Activated T-cell treated with anti-CD3 and anti-CD28 coated beads for 48 hours (primary cell): ENCODE measurements at regions not wholly inside any gene's neighbourhood (a gene's known extent, or its start where the extent isn't known, plus 50 kb on each side); places are given as distances from the start of the nearest gene placed in this dataset.
A peak's percentile ranks its signal among the peaks of the same experiment; 100 is the strongest.

Experiments
- DNase-seq: peaks from one replicate; pipeline ENCODE4 v3.0.0-alpha.2; 2020; ENCODE audit warnings: low read depth

DNA sequence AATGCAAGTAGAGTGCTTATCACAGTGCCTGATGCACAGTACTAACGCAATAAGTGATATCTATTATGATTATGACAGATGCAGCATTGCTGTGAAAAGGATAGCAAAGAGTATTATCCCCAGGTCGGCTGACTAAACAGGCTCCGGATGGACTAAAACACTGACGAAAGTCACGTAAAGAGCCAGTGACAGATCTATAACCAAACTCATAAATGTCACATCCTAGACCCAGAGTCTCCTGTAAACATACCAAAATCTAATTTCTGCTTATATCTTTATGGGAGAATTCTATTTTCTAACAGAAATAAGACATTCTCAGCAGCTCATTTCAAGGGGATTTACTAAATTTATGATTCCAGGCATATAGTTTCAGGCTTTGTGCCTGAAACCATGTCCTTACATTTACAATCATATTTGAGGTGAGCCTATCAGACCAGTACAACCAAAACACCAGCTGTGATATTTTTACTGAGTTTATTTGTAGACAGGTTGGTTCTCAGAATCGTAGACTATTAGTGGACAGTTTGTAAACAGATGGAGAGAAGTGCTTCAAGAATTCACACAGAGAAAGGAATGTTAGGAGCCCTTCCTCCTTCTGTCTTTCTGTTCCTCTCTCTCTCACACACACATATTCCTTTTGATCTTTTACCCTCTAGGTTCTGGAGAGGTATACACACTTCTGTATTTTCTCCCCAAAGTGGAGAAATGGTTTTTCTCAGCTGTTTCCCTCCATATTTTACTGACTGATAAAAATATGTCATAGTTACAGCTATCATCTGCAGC lies 52.4 kb upstream of the WDR26 start:
- no peak for DNase-seq

DNA sequence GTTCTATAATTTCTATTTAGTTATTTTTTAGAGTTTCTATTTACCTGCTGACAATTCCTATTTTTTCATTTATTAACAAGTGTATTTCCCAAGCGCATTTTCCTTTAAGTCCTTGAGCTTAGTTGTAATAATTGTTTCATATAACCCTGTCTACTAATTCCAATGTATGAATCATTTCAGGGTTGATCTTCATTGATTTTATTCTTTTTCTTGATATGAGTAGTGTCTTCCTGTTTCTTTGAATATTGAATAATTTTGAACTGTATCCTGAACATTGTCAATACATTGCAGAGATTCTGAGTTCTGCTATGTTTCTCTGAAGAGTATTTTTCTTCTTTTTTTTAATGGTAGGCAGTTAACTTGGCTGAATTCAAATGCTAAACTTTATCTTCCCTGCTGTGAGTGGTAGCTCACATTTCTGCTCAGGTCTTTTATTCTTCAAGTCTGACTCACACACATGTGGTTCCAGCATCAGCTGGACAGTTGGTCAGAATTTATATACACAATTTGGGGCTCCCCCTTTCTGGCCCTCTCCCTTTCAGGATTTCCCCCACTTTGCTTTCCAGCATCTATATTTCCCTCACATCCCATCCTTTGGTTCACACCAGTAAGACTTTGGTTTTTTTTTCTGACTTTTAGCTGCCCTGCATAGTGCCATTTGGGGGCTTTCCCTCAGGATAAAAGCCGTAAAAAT lies 54.4 kb upstream of the WDR26 start:
- no peak for DNase-seq

DNA sequence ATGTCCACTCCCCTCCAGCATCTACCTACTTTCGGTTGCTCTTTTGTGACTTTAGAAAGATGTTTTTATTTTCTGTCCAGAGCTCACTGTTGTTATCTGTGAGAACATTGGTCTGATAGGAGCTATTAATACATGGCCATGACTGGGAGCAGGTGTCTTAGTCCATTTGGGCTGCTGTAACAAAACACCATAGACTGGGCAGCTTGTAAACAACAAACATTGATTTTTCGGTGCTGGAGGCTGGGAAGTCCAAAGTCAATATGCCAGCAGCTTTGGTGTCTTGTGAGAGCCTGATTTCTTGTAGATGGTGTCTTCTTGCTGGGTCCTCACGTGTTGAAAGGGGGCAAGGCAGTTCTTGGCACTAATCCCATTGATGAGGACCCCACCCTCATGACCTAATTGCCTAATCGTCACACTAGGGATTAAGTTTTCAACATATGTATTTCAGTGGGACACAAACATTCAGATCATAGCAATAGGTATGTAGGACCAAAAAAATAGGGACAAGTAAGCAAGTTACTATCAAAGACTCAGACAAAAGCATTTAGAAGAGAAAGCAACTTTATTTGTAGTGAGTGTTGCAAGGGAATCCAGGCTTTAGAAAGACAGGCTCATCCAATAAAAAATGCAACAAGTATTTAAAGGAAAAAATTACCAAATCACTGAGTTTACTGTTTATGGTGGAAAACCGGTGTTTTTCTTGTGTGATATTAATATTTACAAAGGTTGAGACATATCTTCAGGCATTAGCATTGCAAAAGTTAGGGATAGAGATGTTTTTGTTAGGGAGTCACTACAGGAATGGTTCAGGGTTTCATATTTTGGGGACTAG lies 55.2 kb upstream of the WDR26 start:
- no peak for DNase-seq

DNA sequence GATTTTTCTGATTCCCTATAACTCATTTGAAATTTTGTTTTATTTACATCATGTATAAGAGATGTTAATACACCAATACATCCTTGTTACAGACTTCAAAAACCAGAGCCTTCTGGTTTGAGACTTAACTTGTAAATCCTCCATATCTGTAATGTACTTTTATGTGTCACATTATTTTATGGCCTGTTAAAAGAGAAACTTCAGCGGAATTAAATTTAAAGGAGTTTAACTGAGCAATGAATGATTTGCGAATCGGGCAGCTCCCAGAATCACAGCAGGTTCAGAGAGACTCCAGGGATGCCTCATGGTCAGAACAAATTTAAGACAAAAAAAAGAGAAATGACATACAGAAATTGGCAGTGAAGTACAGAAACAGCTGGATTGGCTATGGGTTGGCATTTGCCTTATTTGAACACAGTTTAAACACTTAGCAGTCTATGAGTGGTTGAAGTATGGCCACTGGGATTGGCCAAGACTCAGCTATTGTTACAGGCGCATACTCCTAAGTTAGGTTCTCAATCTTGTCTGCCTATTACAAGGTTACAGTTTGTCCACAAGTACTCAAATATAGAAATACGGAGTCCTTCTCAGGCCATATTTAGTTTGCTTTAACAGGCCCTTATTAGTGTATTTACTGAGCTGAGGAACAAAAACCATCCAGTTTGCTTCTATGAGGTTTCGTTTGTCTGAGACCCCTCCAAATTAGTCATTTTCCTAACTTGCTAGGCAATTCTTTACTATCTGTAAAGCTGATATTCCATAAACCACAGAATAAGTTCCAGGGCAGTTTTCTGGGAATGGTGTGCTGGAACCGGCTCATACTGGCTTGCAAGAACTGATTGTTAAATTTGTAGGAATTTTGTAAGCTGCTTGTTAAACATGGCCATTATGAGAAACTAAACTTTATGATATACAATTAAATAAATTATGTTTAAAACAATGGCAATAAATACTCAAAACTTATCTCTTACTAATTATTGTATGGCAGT lies 56.2 kb upstream of the WDR26 start:
- DNase-seq = no peak

DNA sequence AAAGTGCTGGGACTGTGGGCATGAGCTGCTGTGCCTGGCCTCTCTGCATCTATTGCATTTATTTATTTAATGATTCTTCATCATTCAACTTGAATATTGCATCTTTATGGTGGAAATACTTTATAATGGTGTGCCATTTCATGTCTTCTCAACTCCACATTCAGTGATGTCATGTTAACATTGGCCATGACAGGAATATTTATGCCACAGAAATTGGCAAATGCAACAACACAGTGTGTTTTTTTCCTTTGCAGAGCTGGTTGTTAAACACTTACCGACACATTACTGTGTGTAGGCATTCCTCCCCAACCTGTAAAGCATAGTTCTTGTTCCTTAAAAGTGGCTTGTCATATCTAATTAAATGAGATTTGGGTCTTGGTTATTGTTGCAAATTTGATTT lies 57.4 kb upstream of the WDR26 start:
- DNase-seq = no peak

DNA sequence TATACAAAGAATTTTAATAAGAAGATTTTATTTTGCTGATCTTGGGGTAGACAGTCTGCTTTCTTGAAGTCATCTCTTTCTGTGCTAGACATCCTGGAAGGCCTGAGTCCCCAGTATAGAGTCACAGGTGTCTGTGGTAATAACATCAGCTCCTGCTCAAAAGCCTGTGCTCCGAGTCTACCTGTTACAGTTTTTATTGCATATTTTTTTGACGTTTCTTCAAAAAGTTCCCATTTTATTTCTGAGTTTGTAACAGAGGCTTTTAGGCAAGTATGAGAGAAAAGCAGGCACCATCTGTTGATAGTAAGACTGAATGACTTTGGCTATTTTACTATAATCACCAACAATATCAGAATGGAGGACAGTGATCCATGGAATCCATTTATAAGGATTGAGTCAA lies 58.0 kb upstream of the WDR26 start:
- DNase-seq = no peak

DNA sequence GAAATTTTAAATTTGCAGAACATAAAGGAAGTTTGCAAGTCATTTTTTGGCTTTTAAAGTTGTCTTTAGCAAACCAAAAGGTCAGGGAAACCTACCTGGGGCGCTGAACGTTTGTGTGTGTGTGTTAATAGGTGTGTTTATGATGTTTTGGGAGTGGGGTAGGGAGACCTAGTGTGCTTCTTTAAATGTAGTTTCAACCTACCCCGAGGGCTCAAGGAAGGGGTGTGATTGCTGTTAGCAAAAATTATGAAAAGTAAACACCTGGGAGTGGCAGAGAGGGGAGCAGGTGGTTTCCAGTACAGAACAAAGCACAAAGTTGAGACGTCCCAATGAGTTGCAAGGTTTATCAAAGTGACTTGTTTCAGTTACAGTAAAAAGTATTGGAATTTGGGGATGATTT lies 58.7 kb upstream of the WDR26 start:
- no peak for DNase-seq

DNA sequence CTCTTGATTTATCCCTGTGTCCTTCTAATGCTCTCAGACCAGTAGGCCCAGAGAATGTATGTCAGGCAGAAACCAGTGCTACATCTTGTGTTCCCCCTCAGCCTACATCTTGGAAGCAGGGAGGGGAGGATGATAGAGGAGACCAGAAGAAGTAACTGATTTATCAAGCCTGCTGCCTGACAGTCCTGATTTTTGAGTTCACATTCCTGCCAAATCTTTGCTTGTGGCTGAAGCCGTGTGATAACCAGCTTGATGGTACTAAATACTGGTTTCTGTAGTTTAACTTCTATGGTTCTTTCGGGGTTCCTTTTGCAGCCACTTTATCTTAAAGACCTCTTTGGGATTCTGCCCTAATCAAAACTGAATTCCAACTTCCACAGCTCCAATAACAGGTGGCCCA lies 59.7 kb upstream of the WDR26 start:
- DNase-seq = no peak

DNA sequence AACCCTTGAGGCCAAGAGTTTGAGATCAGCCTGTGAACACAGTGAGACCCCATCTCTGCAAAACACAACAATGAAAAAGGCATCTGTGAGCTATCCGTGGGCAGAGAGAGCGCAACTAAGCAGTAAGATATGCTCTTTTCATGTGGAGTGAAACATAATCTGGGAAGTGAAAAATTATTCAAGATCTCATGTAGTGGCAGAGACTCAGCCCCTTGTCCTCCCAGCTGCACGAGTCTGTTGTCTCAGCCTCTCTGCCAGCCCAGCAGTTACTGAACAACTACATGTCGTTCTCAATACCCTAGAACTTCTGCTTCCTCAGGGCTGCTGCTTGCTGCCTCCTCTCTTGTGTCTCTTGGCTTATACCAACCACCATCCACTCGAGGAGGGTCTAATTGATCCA lies 61.3 kb upstream of the WDR26 start:
- no peak for DNase-seq

DNA sequence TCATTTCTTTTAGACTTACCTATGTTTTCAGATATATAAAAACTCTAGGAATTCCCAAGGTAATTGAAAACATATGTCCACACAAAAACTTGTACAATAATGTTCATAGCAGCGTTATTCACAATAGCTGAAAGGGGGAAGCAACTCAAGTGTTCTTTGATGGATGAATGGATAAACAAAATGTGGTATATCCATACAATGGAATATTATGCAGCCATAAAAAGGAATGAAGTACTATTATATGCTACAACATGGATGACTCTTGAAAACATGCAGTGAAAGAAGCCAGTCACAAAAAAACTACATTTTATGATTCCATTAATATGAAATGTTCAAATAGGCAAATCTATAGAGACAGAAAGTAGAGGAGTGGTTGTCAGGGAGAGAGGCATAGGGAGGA lies 62.2 kb upstream of the WDR26 start:
- no peak for DNase-seq

DNA sequence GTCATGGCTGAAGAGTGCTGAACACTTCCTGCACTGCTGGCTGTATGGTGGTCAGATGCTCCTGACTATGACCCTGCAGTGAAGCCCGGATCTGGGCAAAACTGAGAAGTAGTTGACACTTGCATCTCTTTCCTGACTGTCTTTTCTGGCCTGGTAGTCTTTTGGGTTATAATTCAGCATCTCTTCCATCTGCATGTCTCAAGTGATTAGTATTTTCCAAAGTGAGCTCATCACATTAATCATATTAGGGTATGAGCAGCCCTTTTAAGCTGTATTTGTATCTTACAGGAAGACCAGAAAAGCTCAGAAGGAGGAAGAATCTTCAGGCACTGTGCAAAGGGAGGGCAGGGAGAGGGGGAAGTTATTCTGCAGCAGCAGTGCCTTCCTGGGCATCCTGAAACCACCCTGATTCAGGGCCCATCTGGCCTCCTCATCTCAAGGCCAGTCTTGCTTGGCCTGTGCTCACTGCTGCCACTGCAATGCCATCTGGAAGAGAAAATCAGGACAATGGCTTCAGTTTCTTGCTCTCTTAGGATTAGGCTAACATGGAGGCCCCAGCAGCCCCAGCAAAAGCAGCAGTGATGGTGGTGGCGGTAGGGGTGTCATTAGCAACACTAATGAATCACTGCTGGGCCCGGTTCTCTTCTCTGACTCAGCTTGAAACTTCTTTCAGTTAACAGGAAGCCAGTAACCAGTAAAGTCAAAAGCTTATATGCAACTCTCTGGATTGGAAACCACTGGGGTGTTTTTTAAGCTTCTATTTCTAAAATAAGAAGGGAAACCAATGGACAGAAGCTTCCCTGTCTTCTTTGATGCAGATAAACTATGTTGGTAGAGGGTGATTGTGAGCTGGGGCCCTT lies 63.3 kb upstream of the WDR26 start:
- DNase-seq = peak; percentile 62

DNA sequence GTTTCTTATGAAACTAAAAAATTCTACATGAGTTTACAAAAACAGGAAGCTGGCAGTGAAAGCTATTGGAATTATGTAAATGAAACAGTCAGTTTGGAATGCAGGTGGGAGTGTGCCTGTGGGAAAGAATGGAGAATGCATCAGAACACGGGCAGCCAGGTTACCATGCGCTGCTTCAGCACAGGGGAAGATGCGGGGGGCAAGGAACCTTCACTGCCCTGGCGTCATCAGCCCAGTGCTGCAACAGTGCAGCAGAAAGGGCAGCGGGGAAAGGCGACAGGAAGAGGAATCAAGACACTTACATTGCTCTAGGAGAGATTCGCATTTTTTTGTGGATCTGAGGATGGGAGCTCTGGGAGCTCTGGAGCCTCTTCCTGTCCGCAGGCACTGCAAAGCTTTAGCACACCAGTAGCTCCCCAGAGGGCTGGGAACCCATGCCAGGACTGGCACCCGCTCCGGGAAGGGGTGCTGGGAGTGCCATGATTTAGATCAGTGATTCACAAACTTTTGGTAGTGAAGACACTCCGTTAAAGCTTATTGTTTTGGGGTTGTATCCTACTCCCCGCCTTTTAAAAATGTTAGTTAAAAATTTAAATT lies 64.1 kb upstream of the WDR26 start:
- DNase-seq = no peak

DNA sequence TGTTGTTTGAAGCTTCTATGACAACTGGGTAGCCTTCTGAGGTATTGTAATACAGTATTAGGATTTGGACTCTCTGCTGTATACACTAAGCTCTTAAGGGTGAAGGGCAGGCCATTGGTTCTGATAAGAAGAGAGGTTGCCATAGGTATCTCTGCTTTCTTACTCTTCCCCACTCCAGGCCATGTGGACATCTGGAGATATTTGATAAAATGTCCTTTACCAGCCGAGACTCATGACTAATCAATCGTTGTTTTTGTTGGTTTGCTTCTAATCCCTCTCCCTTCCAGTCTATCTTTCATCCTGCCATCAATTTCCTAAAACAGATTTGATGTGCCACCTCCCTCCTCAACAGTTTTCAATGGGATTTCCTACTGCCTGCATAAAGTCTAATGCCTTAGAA lies 64.6 kb upstream of the WDR26 start:
- DNase-seq = no peak

DNA sequence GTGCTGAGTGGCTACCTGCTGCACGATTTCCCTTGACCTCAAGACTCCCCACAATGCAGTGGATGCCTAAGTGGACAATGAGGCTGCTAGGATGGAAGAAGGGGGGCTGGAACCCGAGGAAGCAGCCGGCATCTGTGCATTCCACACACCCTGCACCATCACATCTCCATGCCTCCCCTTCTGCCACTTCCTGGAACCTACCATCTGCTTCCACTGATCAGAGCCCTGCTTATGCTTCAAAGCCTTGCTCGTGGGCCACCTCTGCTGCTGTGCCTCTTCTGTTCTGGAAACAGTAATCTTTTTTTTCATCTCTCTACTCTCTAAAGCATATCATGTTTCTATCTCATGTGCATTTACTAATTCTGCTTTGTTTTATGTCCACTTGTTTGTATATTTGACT lies 66.2 kb upstream of the WDR26 start:
- no peak for DNase-seq

DNA sequence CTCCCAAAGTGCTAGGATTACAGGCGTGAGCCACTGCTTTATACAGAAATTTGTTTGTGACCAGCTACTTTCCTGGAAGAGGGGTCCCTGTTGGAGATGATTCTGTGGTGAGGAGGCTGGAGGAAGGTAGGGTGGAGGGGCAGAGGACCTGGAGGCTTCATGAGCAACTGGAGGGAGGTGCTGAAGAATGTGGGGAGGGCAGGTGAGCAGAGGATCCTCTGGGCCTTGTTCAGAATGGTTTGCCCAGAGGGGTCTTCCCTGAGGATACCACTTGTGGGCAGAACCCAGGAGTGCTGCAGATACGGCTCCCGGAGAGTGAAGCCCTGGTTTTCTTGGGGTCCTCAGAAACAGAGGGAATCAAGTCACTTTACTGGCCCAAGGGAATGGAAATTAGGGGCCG lies 67.2 kb upstream of the WDR26 start:
- no peak for DNase-seq

DNA sequence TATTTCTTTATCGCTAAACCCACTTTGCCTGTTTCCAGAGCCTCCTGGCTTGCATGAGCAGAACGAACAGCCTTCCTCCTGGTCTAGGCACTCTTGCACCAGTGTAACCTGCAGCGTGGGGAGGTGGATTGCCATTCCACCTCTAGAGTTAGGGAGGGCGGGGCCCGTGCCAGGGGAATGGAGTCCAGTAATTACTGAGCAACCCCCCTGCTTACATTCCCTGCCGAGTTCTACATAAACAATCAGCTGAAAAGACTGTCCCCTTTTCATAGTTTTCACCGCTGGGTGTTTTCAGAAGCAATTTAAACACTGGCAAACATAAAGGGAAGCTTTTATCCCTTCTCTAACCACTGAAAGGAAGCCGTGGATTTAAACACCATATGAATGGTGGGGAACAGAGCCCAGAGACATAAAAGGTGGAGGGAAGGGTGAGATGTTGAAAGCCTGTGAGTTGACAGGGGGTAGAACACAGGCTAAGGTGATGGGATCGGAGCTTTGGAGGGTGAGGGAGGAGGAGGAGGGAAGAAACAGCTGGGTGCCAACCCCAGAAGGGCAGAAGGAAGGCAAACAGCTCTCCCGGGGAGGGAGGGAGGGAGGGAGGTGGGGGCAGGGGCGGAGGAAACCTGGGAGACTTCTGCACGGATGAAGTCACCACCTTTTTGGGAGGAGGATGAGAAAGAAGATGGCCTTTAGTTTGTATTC lies 68.0 kb upstream of the WDR26 start:
- no peak for DNase-seq

DNA sequence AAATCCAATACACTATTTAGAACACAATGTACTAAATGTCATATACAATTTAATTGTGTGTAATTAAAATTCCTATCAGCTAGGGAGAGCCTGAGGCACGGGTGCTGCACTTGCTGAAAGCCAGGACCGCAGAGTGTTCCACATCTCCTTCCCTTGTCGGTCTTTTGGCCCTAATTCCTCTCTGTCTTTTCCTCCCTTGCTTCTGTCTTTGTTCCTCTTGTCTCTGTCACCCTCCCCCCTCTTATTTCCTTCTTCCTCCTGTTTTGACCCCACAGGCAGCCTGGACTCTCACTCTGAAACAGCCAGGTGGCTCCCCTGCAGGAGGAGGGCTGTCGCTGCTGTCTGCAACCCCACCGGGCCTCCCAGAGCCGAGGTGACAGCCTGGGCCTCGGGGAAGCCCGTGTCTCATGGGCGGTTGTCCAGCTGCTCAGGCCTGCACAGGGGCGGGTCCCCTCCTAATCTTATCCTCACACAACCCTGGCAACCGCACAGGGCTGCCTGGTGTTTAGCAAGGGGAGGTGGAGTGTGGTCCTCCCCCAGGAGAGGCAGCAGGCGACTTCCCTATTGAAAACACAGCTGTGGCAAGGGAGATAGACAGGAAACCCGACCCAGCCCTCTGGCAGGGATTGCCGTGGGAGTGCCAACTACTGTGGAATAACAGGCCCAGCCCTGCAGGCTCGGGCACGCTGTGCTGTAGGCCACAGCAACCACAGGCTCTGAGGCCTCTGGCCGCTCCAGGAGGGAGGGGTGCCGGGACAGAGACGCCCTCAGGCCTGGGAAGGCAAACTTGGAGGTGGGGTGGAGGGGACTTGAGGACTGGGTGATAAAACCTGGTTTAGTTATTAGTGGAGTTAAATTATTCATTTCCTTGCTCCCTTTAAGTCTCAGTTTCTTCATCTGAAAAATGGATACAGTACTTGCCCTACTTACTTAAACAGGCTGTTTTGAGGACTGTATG lies 68.8 kb upstream of the WDR26 start:
- DNase-seq = no peak

DNA sequence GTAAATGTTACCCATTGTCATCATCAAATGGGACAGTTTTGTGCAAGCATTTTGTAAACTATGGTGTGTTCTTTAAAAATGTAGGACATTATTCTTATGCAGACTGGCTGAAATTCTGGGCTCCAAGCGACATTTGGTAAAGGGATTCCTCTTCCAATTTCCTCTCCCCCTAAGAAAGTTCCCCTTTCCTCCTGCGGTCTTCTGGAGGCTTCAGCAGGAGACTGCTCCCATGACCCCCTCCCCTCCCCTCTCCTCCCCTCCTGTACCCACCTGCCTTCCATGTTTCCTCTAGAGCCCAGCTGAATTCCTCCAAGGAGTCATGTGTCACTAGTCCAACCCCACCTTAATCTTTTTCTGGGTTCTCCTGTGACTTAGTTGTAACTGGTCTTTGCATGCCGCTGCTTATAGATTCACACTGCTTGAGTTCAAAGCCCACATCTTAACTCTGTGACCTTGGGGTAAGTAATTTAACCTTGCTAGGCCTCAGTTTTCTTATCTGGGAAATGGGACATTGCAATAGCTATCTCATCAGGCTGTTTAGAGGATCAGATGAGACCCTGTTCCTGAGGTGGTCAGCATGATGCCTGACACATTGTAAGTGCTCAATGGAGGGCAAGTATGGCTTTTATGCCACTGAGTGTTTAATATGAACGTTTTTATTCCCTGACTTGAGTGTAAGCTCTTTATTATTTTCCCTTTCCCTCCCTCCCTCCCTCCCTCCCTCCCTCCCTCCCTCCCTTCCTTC lies 69.9 kb upstream of the WDR26 start:
- no peak for DNase-seq
